ENCODE measurements at regions not wholly inside any gene's neighbourhood (a gene's known extent, or its start where the extent isn't known, plus 50 kb on each side); places are given as distances from the start of the nearest gene placed in this dataset.

DNA sequence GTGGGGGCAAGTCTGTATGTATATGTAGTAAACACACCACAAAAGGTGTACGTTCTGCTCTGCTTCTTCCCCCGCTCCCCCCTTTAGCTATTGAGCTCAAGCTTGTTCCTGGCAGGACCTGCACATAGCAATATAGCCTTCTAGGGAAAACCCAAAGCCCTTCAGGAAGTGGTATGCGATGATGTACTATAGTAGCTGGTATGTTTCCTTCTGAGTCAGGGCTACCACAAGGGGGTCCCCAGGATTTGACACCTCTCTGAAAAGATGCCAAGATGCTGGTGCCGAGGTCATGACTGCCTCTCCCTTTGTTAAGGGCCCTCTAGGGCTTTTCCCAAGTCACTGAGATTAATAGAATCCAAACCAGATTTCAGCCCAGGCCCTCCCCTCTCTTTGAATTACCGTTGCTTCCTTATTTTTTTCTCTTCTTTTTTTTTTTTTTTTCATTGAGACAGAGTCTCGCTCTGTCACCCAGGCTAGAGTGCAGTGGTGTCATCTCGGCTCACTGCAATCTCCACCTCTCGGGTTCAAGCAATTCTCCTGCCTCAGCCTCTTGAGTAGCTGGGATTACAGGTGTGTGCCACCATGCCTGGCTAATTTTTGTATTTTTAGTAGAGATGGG is 268.4 kb downstream of the ETS1 start:
- TF ChIP-seq, protein P1, sequence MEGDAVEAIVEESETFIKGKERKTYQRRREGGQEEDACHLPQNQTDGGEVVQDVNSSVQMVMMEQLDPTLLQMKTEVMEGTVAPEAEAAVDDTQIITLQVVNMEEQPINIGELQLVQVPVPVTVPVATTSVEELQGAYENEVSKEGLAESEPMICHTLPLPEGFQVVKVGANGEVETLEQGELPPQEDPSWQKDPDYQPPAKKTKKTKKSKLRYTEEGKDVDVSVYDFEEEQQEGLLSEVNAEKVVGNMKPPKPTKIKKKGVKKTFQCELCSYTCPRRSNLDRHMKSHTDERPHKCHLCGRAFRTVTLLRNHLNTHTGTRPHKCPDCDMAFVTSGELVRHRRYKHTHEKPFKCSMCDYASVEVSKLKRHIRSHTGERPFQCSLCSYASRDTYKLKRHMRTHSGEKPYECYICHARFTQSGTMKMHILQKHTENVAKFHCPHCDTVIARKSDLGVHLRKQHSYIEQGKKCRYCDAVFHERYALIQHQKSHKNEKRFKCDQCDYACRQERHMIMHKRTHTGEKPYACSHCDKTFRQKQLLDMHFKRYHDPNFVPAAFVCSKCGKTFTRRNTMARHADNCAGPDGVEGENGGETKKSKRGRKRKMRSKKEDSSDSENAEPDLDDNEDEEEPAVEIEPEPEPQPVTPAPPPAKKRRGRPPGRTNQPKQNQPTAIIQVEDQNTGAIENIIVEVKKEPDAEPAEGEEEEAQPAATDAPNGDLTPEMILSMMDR (conservative IDR thresholded peaks at IDR 0.05; ENCODE audit: low read depth in 2 of 2) = peak in 1 of 2 experiments; percentile 14; a peak in 1 of 4 replicates
- TF ChIP-seq POLR2AphosphoS5 (IDR thresholded peaks at IDR 0.05; ENCODE audit: low read depth) = no peak
- H3K27ac ChIP-seq (ENCODE audit: low read depth) = no peak overlapping the region
- H3F3A ChIP-seq (replicated peaks; ENCODE audit: low read depth) = no peaks in the 10 kb centered on the region
- Mint-ChIP-seq H3K36me3 (ENCODE audit: low read depth) (peaks cover 11% of the 10 kb centered on the region; the same call in 2 of the 3 replicates), H3K27me3 (ENCODE audit: insufficient read depth, low read depth, poor library complexity) (peaks cover 4% of the 10 kb centered on the region), H3K9me3 (peaks cover 20% of the 10 kb centered on the region), H3K4me3 (no peak overlapping the region), H3K27ac (no peak overlapping the region), H3K4me1 (no peaks in the 10 kb centered on the region)
- H3K4me1 ChIP-seq (ENCODE audit: insufficient read depth) = no peaks in the 10 kb centered on the region
- no peaks in the 10 kb centered on the region for H3K9me2 ChIP-seq (ENCODE audit: insufficient read depth)
- H3K4me3 ChIP-seq = no peak overlapping the region
- H3K27me3 ChIP-seq (ENCODE audit: insufficient read depth) = no peaks in the 10 kb centered on the region
- no peak overlapping the region for H3K4me2 ChIP-seq
- no peaks in the 10 kb centered on the region for H4K20me1 ChIP-seq (replicated peaks; ENCODE audit: insufficient read depth)
- no peaks in the 10 kb centered on the region; the same call in 1 of the 2 replicates for H3K36me3 ChIP-seq (ENCODE audit: insufficient read depth)
- no peak overlapping the region for H2AFZ ChIP-seq
- ATAC-seq (no peak), DNase-seq (ENCODE audit: low spot score) (no peak)
- no peaks in the 10 kb centered on the region for H3K79me2 ChIP-seq (replicated peaks; ENCODE audit: insufficient read depth)

DNA sequence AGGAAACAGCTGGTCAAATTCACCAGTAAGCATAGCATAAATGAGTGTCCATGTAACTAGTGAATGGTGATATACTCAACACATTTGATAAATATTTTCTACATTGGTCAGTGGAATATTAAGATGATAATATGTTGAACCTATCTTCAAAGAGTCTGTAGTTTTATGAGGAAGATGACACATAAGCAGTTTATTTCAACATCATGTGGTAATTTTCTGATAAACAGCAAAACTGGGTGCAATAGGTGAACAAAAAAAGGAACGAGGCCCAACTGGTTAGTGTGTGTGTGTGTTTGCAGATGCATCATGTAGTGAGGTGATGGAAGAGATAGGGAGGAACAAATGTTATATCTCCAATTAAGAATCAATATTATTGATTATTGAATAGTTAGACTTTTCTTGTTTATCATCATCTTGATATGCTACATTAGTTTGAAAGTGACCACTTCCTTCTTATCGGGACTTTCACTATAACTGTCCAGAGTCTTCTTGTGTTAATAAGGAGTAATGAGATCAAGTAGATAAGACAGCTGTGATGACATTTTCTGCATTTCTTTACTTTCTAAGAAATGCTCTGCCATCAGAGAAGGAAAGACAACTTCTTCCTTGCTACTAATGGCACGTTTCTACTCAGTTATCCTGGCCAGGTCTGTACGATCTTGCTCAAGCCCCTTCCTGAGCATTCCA is 270.7 kb downstream of the ETS1 start:
- no peak overlapping the region for H3K4me2 ChIP-seq
- H3K4me1 ChIP-seq (ENCODE audit: insufficient read depth) = no peaks in the 10 kb centered on the region
- H3F3A ChIP-seq (replicated peaks; ENCODE audit: low read depth) = no peaks in the 10 kb centered on the region
- H3K27ac ChIP-seq (ENCODE audit: low read depth) = no peak overlapping the region
- Mint-ChIP-seq H3K27me3 (ENCODE audit: insufficient read depth, low read depth, poor library complexity) (peaks cover 2% of the 10 kb centered on the region), H3K9me3 (peaks cover 21% of the 10 kb centered on the region), H3K27ac (no peak overlapping the region), H3K36me3 (ENCODE audit: low read depth) (peaks cover 12% of the 10 kb centered on the region; the same call in 2 of the 3 replicates), H3K4me3 (no peak overlapping the region), H3K4me1 (no peaks in the 10 kb centered on the region)
- no peaks in the 10 kb centered on the region for H3K79me2 ChIP-seq (replicated peaks; ENCODE audit: insufficient read depth)
- DNase-seq (ENCODE audit: low spot score) (no peak), ATAC-seq (no peak)
- H4K20me1 ChIP-seq (replicated peaks; ENCODE audit: insufficient read depth) = no peaks in the 10 kb centered on the region
- H3K27me3 ChIP-seq (ENCODE audit: insufficient read depth) = no peaks in the 10 kb centered on the region
- no peaks in the 10 kb centered on the region; the same call in 1 of the 2 replicates for H3K36me3 ChIP-seq (ENCODE audit: insufficient read depth)
- no peak overlapping the region for H3K4me3 ChIP-seq
- H2AFZ ChIP-seq = no peak overlapping the region
- H3K9me2 ChIP-seq (ENCODE audit: insufficient read depth) = no peaks in the 10 kb centered on the region
- TF ChIP-seq EZH2phosphoT487 (IDR thresholded peaks at IDR 0.05; ENCODE audit: unreplicated experiment) = no peak
- TF ChIP-seq, protein P1 (conservative IDR thresholded peaks at IDR 0.05; ENCODE audit: low read depth in 2 of 2) = no peak
- no peak for TF ChIP-seq EZH2 (IDR thresholded peaks at IDR 0.05; ENCODE audit: low read depth, unreplicated experiment)
- no peak for TF ChIP-seq ZNF114 (CRISPR knock-in tag; IDR thresholded peaks at IDR 0.05)
- no peak for TF ChIP-seq STAT1 (IDR thresholded peaks at IDR 0.05; ENCODE audit: unreplicated experiment)
- TF ChIP-seq, protein P2, sequence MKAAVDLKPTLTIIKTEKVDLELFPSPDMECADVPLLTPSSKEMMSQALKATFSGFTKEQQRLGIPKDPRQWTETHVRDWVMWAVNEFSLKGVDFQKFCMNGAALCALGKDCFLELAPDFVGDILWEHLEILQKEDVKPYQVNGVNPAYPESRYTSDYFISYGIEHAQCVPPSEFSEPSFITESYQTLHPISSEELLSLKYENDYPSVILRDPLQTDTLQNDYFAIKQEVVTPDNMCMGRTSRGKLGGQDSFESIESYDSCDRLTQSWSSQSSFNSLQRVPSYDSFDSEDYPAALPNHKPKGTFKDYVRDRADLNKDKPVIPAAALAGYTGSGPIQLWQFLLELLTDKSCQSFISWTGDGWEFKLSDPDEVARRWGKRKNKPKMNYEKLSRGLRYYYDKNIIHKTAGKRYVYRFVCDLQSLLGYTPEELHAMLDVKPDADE (IDR thresholded peaks at IDR 0.05) = no peak
- TF ChIP-seq, protein P3, sequence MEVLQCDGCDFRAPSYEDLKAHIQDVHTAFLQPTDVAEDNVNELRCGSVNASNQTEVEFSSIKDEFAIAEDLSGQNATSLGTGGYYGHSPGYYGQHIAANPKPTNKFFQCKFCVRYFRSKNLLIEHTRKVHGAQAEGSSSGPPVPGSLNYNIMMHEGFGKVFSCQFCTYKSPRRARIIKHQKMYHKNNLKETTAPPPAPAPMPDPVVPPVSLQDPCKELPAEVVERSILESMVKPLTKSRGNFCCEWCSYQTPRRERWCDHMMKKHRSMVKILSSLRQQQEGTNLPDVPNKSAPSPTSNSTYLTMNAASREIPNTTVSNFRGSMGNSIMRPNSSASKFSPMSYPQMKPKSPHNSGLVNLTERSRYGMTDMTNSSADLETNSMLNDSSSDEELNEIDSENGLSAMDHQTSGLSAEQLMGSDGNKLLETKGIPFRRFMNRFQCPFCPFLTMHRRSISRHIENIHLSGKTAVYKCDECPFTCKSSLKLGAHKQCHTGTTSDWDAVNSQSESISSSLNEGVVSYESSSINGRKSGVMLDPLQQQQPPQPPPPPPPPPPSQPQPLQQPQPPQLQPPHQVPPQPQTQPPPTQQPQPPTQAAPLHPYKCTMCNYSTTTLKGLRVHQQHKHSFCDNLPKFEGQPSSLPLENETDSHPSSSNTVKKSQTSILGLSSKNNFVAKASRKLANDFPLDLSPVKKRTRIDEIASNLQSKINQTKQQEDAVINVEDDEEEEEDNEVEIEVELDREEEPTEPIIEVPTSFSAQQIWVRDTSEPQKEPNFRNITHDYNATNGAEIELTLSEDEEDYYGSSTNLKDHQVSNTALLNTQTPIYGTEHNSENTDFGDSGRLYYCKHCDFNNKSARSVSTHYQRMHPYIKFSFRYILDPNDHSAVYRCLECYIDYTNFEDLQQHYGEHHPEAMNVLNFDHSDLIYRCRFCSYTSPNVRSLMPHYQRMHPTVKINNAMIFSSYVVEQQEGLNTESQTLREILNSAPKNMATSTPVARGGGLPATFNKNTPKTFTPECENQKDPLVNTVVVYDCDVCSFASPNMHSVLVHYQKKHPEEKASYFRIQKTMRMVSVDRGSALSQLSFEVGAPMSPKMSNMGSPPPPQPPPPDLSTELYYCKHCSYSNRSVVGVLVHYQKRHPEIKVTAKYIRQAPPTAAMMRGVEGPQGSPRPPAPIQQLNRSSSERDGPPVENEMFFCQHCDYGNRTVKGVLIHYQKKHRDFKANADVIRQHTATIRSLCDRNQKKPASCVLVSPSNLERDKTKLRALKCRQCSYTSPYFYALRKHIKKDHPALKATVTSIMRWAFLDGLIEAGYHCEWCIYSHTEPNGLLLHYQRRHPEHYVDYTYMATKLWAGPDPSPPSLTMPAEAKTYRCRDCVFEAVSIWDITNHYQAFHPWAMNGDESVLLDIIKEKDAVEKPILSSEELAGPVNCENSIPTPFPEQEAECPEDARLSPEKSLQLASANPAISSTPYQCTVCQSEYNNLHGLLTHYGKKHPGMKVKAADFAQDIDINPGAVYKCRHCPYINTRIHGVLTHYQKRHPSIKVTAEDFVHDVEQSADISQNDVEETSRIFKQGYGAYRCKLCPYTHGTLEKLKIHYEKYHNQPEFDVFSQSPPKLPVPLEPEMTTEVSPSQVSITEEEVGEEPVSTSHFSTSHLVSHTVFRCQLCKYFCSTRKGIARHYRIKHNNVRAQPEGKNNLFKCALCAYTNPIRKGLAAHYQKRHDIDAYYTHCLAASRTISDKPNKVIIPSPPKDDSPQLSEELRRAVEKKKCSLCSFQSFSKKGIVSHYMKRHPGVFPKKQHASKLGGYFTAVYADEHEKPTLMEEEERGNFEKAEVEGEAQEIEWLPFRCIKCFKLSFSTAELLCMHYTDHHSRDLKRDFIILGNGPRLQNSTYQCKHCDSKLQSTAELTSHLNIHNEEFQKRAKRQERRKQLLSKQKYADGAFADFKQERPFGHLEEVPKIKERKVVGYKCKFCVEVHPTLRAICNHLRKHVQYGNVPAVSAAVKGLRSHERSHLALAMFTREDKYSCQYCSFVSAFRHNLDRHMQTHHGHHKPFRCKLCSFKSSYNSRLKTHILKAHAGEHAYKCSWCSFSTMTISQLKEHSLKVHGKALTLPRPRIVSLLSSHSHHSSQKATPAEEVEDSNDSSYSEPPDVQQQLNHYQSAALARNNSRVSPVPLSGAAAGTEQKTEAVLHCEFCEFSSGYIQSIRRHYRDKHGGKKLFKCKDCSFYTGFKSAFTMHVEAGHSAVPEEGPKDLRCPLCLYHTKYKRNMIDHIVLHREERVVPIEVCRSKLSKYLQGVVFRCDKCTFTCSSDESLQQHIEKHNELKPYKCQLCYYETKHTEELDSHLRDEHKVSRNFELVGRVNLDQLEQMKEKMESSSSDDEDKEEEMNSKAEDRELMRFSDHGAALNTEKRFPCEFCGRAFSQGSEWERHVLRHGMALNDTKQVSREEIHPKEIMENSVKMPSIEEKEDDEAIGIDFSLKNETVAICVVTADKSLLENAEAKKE (CRISPR knock-in tag; IDR thresholded peaks at IDR 0.05) = no peak
- TF ChIP-seq POLR2AphosphoS5 (IDR thresholded peaks at IDR 0.05; ENCODE audit: low read depth) = no peak

Data from GM23338 (cell line).